ENCODE measurements at regions not wholly inside any gene's neighbourhood (a gene's known extent, or its start where the extent isn't known, plus 50 kb on each side); places are given as distances from the start of the nearest gene placed in this dataset.

- no peak overlapping the region for H3K4me3 ChIP-seq (ENCODE audit: low read depth, low read length)
- TF ChIP-seq, protein P1, sequence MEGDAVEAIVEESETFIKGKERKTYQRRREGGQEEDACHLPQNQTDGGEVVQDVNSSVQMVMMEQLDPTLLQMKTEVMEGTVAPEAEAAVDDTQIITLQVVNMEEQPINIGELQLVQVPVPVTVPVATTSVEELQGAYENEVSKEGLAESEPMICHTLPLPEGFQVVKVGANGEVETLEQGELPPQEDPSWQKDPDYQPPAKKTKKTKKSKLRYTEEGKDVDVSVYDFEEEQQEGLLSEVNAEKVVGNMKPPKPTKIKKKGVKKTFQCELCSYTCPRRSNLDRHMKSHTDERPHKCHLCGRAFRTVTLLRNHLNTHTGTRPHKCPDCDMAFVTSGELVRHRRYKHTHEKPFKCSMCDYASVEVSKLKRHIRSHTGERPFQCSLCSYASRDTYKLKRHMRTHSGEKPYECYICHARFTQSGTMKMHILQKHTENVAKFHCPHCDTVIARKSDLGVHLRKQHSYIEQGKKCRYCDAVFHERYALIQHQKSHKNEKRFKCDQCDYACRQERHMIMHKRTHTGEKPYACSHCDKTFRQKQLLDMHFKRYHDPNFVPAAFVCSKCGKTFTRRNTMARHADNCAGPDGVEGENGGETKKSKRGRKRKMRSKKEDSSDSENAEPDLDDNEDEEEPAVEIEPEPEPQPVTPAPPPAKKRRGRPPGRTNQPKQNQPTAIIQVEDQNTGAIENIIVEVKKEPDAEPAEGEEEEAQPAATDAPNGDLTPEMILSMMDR (IDR thresholded peaks at IDR 0.05; ENCODE audit: control insufficient read depth, extremely low read depth, insufficient read depth) = no peak
- DNase-seq (ENCODE audit: low read depth) = no peak
Observed at GRCh38 chr9:84511651-84512050, 157.9 kb upstream of the NTRK2 start.

GRCh38 chr9:84512493-84512892 is 157.0 kb upstream of the NTRK2 start:
- TF ChIP-seq, protein P1 (IDR thresholded peaks at IDR 0.05; ENCODE audit: control insufficient read depth, extremely low read depth, insufficient read depth) = no peak
- DNase-seq (ENCODE audit: low read depth) = no peak

DNA sequence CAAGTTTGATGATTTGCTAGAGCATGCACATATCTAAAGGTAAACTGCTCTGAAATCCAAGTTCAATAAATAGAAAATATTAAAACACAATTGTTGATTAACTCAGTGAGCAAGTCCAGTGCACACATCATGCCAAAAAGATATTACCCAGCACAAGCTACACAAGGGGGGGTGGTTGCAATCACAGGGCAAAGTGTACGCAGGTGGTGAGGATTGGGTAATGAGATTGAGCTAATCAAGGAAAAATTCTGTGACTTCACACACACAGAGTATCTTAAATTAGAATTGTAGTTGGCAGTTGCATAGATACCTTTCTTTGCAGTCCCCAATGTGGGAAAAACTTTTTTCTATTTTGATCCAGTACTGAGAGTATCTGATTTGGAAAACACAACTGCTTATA is 156.1 kb upstream of the NTRK2 start:
- TF ChIP-seq, protein P1 (IDR thresholded peaks at IDR 0.05; ENCODE audit: control insufficient read depth, extremely low read depth, insufficient read depth) = no peak

More at GRCh38 chr9:84512493-84512892, 157.0 kb upstream of the NTRK2 start:
- H3K4me3 ChIP-seq (ENCODE audit: low read depth, low read length) = no peak overlapping the region

GRCh38 chr9:84513979-84514378 is 155.6 kb upstream of the NTRK2 start:
- H3K4me3 ChIP-seq (ENCODE audit: low read depth, low read length) = no peak overlapping the region
- TF ChIP-seq, protein P1 (IDR thresholded peaks at IDR 0.05; ENCODE audit: control insufficient read depth, extremely low read depth, insufficient read depth) = no peak
- DNase-seq (ENCODE audit: low read depth) = no peak

More for the DNA sequence above, 156.1 kb upstream of the NTRK2 start:
- DNase-seq (ENCODE audit: low read depth) = no peak
- no peak overlapping the region for H3K4me3 ChIP-seq (ENCODE audit: low read depth, low read length)

DNA sequence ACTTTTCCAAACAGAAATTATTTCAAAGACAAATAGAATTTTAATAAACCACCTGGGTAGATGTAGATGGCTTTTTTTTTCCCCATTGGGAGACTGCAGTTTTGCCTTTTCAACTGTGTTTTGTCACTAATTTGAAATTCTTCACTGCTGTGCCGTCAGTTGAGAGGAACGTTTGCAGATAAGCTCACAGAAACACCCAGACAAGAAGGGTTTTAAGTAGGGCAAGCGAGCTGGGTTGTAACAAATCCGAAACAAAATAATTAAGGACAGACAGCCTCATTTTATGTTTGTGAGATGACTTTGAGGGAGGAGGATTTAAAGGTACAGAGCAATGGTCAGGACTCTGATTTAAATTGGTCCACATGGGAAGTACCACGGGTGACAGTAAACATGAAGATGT is 155.1 kb upstream of the NTRK2 start:
- no peak for DNase-seq (ENCODE audit: low read depth)
- TF ChIP-seq, protein P1 (IDR thresholded peaks at IDR 0.05; ENCODE audit: control insufficient read depth, extremely low read depth, insufficient read depth) = no peak
- no peak overlapping the region for H3K4me3 ChIP-seq (ENCODE audit: low read depth, low read length)

- no peak for DNase-seq (ENCODE audit: low read depth)
- TF ChIP-seq, protein P1 (IDR thresholded peaks at IDR 0.05; ENCODE audit: control insufficient read depth, extremely low read depth, insufficient read depth) = no peak
- no peak overlapping the region for H3K4me3 ChIP-seq (ENCODE audit: low read depth, low read length)
Observed at GRCh38 chr9:84517026-84517425, 152.5 kb upstream of the NTRK2 start.

GRCh38 chr9:84519413-84519812 is 150.1 kb upstream of the NTRK2 start:
- no peak overlapping the region for H3K4me3 ChIP-seq (ENCODE audit: low read depth, low read length)
- TF ChIP-seq, protein P1 (IDR thresholded peaks at IDR 0.05; ENCODE audit: control insufficient read depth, extremely low read depth, insufficient read depth) = no peak
- DNase-seq (ENCODE audit: low read depth) = peak; percentile 3
